Activated naive CD4-positive, alpha-beta T cell treated with anti-CD3 and anti-CD28 coated beads for 36 hours (primary cell): ENCODE measurements at regions not wholly inside any gene's neighbourhood (a gene's known extent, or its start where the extent isn't known, plus 50 kb on each side); places are given as distances from the start of the nearest gene placed in this dataset.
"Not testable (repeated sequence)": the region's sequence is repeated elsewhere in the genome, so short reads cannot be mapped to it uniquely, and the experiment has no call there.

Experiments used
- CTCF ChIA-PET: fragments of 350-600 bp; sonication (Branson Sonifier 250); formaldehyde crosslinking; loops from one replicate; lab custom pipeline; 2021; ENCODE audit warnings: antibody characterized with exemption; lab: Charles Lee
- DNase-seq: peaks from one replicate; pipeline ENCODE4 v3.0.0-alpha.2; 2020
- H3K27ac Mint-ChIP-seq: one replicate; pipeline ENCODE4 v1.8.0; 2021; ENCODE audit warnings: mild to moderate bottlenecking, mixed read lengths
- H3K27me3 Mint-ChIP-seq: one replicate; pipeline ENCODE4 v1.8.0; 2021; ENCODE audit warnings: low read depth, mixed read lengths
- H3K36me3 Mint-ChIP-seq: one replicate; pipeline ENCODE4 v1.8.0; 2021; ENCODE audit warnings: low read depth, mixed read lengths
- H3K4me1 Mint-ChIP-seq: one replicate; pipeline ENCODE4 v1.8.0; 2021; ENCODE audit warnings: low read depth, mixed read lengths
- H3K4me3 Mint-ChIP-seq: one replicate; pipeline ENCODE4 v1.8.0; 2021; ENCODE audit warnings: mild to moderate bottlenecking, moderate library complexity, mixed read lengths
- H3K9me3 Mint-ChIP-seq: one replicate; pipeline ENCODE4 v1.8.0; 2021; ENCODE audit warnings: mixed read lengths
- intact Hi-C: fragments of 100-400 bp; cut with micrococcal nuclease; formaldehyde crosslinking; loops from one replicate; pipeline ENCODE4 v1.15.1; 2023

DNA sequence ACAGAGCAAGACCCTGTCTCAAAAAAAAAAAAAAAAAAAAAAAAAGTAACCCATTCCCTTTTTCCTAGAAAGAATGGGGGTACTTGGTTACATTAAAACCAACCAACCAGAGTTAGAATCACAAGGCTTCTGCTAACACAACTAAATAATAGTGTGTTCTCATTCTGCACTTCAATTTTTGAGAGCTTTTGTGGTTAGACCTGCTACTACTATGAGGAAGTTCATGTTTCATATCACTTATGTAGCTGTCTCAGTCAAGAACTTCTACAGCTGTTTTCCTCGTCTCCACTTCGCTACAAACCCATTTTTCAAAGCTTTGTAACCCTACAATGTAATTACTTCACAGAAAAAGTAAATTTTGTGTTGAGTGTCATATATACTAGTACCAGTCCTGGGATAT lies 58.3 kb downstream of the PDHA2 start:
- no peaks in the 10 kb centered on the region for H3K4me1 Mint-ChIP-seq
- intact Hi-C loops: no loop called here

GRCh38 chr4:95909211-95909610 lies 69.3 kb downstream of the PDHA2 start:
- CTCF ChIA-PET: no interaction called here
- no peak overlapping the region for H3K27ac Mint-ChIP-seq
- no peaks in the 10 kb centered on the region for H3K27me3 Mint-ChIP-seq
- no peak for DNase-seq
- no peaks in the 10 kb centered on the region for H3K36me3 Mint-ChIP-seq
- H3K4me3 Mint-ChIP-seq: no peak overlapping the region
- intact Hi-C loops: no loop called here
- no peaks in the 10 kb centered on the region for H3K4me1 Mint-ChIP-seq
- no peaks in the 10 kb centered on the region for H3K9me3 Mint-ChIP-seq

More for the DNA sequence above, 58.3 kb downstream of the PDHA2 start:
- no peak for DNase-seq
- no peak overlapping the region for H3K27ac Mint-ChIP-seq
- H3K36me3 Mint-ChIP-seq: no peaks in the 10 kb centered on the region
- H3K4me3 Mint-ChIP-seq: no peak overlapping the region
- H3K9me3 Mint-ChIP-seq: peaks cover 5% of the 10 kb centered on the region
- CTCF ChIA-PET: no interaction called here
- no peaks in the 10 kb centered on the region for H3K27me3 Mint-ChIP-seq

GRCh38 chr4:95910749-95911148 lies 70.9 kb downstream of the PDHA2 start:
- Mint-ChIP-seq H3K27ac (no peak overlapping the region), H3K27me3 (no peaks in the 10 kb centered on the region), H3K36me3 (no peaks in the 10 kb centered on the region), H3K4me1 (no peaks in the 10 kb centered on the region), H3K9me3 (no peaks in the 10 kb centered on the region), H3K4me3 (no peak overlapping the region)
- CTCF ChIA-PET: no interaction called here
- intact Hi-C loops: no loop called here
- DNase-seq: no peak

GRCh38 chr4:95921470-95921869 lies 81.6 kb downstream of the PDHA2 start:
- CTCF ChIA-PET: no interaction called here
- intact Hi-C loops: no loop called here
- Mint-ChIP-seq H3K27ac (no peak overlapping the region), H3K4me3 (no peak overlapping the region), H3K36me3 (no peaks in the 10 kb centered on the region), H3K4me1 (no peaks in the 10 kb centered on the region), H3K9me3 (peaks cover 15% of the 10 kb centered on the region), H3K27me3 (no peaks in the 10 kb centered on the region)
- DNase-seq: no peak

DNA sequence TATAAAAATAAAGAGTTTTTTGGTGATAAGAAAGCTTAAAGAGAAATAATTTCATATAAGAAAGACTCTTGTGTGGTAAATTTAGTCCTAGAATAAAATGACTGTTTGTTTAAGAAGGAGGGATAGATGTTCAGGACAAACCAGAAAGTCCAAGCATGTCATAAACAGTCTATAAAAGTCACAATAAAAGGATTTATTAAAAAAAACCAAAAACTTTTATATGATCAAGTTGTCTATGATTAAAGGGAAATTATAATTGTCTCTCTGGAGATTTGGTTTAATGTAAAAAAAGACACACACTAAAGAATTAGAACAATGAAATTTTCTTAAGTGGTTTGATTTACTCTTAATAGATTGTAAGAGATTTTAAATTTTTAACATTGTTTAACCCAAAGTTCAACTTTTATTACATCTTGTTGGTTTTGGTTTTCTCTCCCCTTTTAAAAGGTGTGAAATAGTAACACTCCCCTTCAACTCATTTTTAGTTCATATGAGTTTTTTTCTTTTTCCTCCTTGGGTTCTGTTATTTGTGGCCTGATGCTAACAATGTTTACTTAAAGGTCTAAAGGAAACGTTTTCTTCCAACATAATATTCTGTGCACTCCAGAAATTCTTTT lies 89.7 kb downstream of the PDHA2 start:
- CTCF ChIA-PET: no interaction called here
- Mint-ChIP-seq H3K36me3 (peaks cover 2% of the 10 kb centered on the region), H3K27ac (no peak overlapping the region), H3K4me1 (no peaks in the 10 kb centered on the region), H3K9me3 (peaks cover 25% of the 10 kb centered on the region), H3K27me3 (peaks cover 2% of the 10 kb centered on the region), H3K4me3 (no peak overlapping the region)
- intact Hi-C loops: no loop called here
- no peak for DNase-seq

DNA sequence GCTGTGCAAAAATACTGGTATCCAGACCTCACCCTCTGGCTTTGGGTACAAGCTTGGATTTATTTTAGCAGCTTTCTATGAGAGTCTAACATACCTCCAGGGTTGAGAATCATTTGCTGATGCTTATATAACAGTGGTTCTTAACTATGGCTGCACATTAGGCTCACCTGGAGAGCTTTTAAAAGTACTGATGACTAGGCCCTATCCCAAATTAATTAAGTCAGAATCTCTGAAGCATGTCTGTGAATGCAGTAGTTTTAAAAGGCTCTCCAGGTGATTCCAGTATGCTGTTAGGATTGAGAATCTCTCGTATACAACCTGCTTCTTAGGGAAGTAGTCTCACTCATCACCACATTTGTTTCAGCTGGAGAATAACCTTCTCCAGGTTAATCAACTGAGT lies 99.2 kb downstream of the PDHA2 start:
- Mint-ChIP-seq H3K4me3 (no peak overlapping the region), H3K27ac (no peak overlapping the region), H3K9me3 (no peaks in the 10 kb centered on the region), H3K36me3 (no peaks in the 10 kb centered on the region), H3K4me1 (no peaks in the 10 kb centered on the region), H3K27me3 (no peaks in the 10 kb centered on the region)
- no peak for DNase-seq
- CTCF ChIA-PET: no interaction called here
- intact Hi-C loops: no loop called here

DNA sequence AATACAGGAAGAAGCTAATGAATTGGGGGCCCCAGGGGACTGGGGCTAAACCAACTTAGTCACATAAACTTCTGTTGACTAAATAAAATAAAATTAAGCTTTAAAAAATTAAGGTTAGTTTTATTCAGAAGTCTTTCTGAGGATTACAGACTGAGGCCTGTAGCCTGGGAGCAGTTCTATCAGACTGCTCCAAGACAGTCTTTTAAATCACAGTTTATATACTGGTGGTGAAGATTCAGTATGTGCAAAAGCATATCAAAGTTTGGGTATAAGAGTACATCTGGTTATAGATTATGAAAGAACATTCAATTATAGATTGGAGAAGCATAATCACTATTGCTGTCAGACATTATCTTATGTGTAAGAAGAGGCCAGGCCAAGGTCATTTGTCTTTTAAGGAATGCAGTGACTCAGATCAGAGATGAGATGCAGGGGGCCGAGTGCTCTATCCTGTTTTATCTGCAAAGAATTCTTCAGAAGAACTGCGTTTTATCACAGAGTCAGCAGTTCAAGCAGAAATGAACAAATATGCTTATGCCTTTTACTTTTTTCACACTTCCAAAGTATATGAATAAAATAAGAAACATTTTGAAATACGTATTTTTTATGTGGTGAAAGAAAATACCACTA lies 109.4 kb downstream of the PDHA2 start:
- H3K9me3 Mint-ChIP-seq: peaks cover 2% of the 10 kb centered on the region
- no peak overlapping the region for H3K27ac Mint-ChIP-seq
- CTCF ChIA-PET: no interaction called here
- H3K27me3 Mint-ChIP-seq: no peaks in the 10 kb centered on the region
- no peak for DNase-seq
- intact Hi-C loops: no loop called here
- H3K4me3 Mint-ChIP-seq: no peak overlapping the region
- no peaks in the 10 kb centered on the region for H3K36me3 Mint-ChIP-seq
- no peaks in the 10 kb centered on the region for H3K4me1 Mint-ChIP-seq

- CTCF ChIA-PET: no interaction called here
- Mint-ChIP-seq H3K27ac (no peak overlapping the region), H3K9me3 (peaks cover 2% of the 10 kb centered on the region), H3K4me3 (no peak overlapping the region), H3K27me3 (no peaks in the 10 kb centered on the region), H3K36me3 (no peaks in the 10 kb centered on the region), H3K4me1 (no peaks in the 10 kb centered on the region)
- intact Hi-C loops: no loop called here
- DNase-seq: no peak
Observed at GRCh38 chr4:95949808-95950207, 109.9 kb downstream of the PDHA2 start.

GRCh38 chr4:95952538-95952937 lies 112.6 kb downstream of the PDHA2 start:
- not testable (repeated sequence) for DNase-seq

GRCh38 chr4:95956094-95956493 lies 116.2 kb downstream of the PDHA2 start:
- Mint-ChIP-seq H3K36me3 (no peaks in the 10 kb centered on the region), H3K9me3 (peaks cover 2% of the 10 kb centered on the region), H3K27me3 (no peaks in the 10 kb centered on the region), H3K27ac (no peak overlapping the region), H3K4me1 (no peaks in the 10 kb centered on the region), H3K4me3 (no peak overlapping the region)
- CTCF ChIA-PET: no interaction called here
- no peak for DNase-seq
- intact Hi-C loops: no loop called here

More at GRCh38 chr4:95952538-95952937, 112.6 kb downstream of the PDHA2 start:
- intact Hi-C loops, H3K4me3 Mint-ChIP-seq, H3K4me1 Mint-ChIP-seq, H3K36me3 Mint-ChIP-seq, H3K27ac Mint-ChIP-seq, H3K27me3 Mint-ChIP-seq, CTCF ChIA-PET, H3K9me3 Mint-ChIP-seq: not testable (repeated sequence)

GRCh38 chr4:95957054-95957453 lies 117.2 kb downstream of the PDHA2 start:
- H3K27me3 Mint-ChIP-seq: no peaks in the 10 kb centered on the region
- CTCF ChIA-PET: no interaction called here
- H3K4me3 Mint-ChIP-seq: no peak overlapping the region
- no peaks in the 10 kb centered on the region for H3K36me3 Mint-ChIP-seq
- intact Hi-C loops: no loop called here
- no peak for DNase-seq
- no peak overlapping the region for H3K27ac Mint-ChIP-seq
- no peaks in the 10 kb centered on the region for H3K4me1 Mint-ChIP-seq
- H3K9me3 Mint-ChIP-seq: no peaks in the 10 kb centered on the region

DNA sequence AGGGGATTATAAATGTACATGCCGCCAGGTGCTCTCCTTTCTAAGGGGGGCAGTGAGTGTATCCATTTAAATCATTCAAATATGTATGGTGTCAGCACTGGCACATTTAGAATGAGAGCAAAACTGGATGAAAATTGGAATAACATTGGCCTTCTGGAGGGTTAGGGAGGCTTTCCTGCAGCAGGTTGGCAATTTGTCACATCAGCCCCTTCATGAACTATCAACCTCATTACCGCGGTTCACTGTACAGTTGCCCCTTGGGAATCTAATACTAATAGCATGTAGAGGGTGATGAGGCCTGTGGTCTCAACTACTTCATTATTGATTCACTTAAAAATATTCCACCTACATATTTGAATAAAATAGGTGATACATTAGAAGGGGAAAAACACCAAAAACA lies 117.9 kb downstream of the PDHA2 start:
- H3K4me3 Mint-ChIP-seq: no peak overlapping the region
- CTCF ChIA-PET: no interaction called here
- no peaks in the 10 kb centered on the region for H3K27me3 Mint-ChIP-seq
- H3K4me1 Mint-ChIP-seq: no peaks in the 10 kb centered on the region
- DNase-seq: no peak
- H3K27ac Mint-ChIP-seq: no peak overlapping the region
- H3K9me3 Mint-ChIP-seq: no peaks in the 10 kb centered on the region
- no peaks in the 10 kb centered on the region for H3K36me3 Mint-ChIP-seq
- intact Hi-C loops: no loop called here

GRCh38 chr4:95959182-95959581 lies 119.3 kb downstream of the PDHA2 start:
- intact Hi-C loops: no loop called here
- no peak for DNase-seq
- no peaks in the 10 kb centered on the region for H3K27me3 Mint-ChIP-seq
- H3K9me3 Mint-ChIP-seq: no peaks in the 10 kb centered on the region
- H3K4me3 Mint-ChIP-seq: no peak overlapping the region
- CTCF ChIA-PET: no interaction called here
- no peaks in the 10 kb centered on the region for H3K4me1 Mint-ChIP-seq
- H3K27ac Mint-ChIP-seq: no peak overlapping the region
- no peaks in the 10 kb centered on the region for H3K36me3 Mint-ChIP-seq
